Endometrium (tissue), 2 donors: ENCODE measurements at regions not wholly inside any gene's neighbourhood (a gene's known extent, or its start where the extent isn't known, plus 50 kb on each side); places are given as distances from the start of the nearest gene placed in this dataset.
"Not testable (repeated sequence)": the region's sequence is repeated elsewhere in the genome, so short reads cannot be mapped to it uniquely, and the experiment has no call there.

Experiments used
- FAIRE-seq: peaks from 2 replicates; lab custom pipeline; 2012; peaks lifted over from hg19 to GRCh38; lab: Jason Lieb, UNC
- donor health status: control.
- donor health status: control.

DNA sequence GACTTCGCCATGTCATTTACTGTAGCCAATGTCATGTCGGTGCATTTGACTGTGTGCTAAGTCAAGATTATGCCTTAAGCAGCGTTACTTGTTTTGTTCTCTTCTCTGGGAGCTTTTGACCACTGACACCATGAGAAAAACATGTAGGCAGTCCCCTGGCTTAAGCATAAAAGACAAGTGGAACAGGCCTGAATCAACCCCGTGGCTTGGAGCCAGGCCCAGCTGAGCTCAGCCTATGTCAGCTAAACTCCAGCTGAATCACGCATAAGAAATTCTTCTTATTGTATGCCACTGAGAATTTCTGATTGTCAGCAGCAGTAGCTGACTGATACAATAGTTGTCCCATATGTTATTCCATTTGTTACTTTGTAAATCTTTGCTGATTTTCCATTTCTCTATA, 261.9 kb downstream of the CBLL2 start:
- no peak for FAIRE-seq

DNA sequence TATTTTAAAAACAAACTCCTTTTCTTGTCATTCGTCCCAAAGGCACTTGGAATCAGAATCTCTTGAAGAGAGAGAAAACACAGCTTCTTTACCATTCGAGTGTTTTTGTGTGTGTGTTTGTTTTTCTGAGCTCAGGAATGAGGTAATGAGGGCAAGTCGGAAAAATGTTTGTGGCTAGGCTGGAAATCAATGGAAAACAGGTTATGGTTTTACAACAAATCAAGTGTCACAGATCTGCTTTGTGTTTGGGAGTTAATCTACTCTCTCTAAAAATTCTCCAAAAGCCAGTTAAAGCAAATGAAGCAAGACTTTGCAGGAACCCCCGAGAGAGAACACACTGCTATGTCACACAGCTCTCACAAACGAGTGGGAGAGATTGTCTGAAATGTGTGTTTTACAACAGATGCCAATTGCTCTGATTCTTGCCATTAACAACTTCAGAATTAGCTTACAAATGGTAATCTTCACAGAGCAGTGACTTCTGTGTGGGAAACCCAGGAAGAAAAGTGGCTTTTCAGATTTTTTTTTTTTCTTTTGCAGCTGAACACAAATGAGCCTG, 264.1 kb downstream of the CBLL2 start:
- no peak for FAIRE-seq

GRCh38 chrX:22538580-22538979, 265.9 kb downstream of the CBLL2 start:
- FAIRE-seq: no peak

GRCh38 chrX:22541926-22542325, 269.2 kb downstream of the CBLL2 start:
- FAIRE-seq: no peak

- FAIRE-seq: no peak
Observed at GRCh38 chrX:22542641-22543040, 269.9 kb downstream of the CBLL2 start.

DNA sequence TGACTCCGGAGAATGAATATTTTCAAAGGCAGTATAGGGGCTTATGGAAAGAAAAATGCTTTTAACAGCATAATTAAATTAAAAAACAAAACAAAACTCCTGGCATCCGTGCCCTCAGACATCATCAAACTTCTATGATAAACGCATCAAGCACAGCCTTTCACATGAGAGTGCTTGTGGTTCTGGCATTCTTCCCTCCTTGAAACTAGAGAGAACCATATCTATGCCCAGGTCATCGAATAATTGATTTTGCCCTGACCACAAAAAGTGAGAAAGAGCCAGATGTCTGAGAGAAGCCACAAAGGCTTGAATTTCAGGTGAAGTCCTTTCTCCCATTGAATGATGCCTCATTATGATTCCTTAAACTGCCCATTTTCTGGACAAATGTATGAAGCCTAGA, 286.8 kb downstream of the CBLL2 start:
- FAIRE-seq: no peak

- FAIRE-seq: no peak
Observed at GRCh38 chrX:22575161-22575845, 302.6 kb downstream of the CBLL2 start.

DNA sequence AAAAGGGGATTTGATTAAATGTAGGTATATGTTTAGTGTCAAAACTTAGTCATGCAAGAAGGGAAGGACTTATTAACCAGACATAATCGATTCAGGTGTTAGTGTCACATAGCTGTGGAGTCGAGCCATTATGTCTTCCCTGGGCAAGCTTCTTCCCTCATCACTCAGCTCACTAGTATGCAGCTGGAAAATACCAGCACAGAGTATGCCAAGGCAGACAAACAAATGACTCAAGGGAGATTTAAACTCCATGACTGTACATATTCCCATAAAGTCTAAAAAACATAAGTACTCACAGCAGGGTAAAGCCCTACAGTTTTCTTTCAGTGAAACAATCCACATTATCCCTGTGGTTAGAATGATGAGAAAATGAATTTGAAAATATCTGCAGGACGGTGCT, 304.5 kb downstream of the CBLL2 start:
- FAIRE-seq: no peak

DNA sequence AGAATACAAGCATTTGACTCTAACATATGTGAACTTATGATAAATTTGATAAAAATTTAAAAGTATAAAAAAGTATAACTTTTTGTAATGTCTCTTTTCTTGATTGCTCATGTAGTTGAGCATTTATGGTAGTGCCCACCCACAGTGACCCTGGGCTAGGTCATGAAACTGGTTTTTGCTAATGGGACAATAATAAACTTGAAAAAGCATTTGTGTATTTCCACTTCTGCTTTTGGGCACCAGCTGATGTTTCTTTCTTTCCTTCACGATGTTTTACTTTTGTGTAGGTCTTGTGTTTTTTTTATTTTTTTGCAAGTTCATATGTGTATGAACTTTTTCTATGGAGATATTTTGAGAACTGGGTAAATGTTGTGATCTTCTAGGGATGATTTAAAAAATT, 313.1 kb downstream of the CBLL2 start:
- no peak for FAIRE-seq

GRCh38 chrX:22589845-22590244, 317.1 kb downstream of the CBLL2 start:
- no peak for FAIRE-seq

- no peak for FAIRE-seq
Observed at GRCh38 chrX:22594766-22595165, 322.1 kb downstream of the CBLL2 start.

GRCh38 chrX:22603060-22603459, 330.3 kb downstream of the CBLL2 start:
- no peak for FAIRE-seq

- FAIRE-seq: not testable (repeated sequence)
Observed at GRCh38 chrX:22609452-22609851, 336.7 kb downstream of the CBLL2 start.

GRCh38 chrX:22616867-22617266, 344.2 kb downstream of the CBLL2 start:
- FAIRE-seq: no peak

- no peak for FAIRE-seq
Observed at GRCh38 chrX:22627576-22627975, 354.9 kb downstream of the CBLL2 start.

GRCh38 chrX:22628275-22628674, 355.6 kb downstream of the CBLL2 start:
- no peak for FAIRE-seq

DNA sequence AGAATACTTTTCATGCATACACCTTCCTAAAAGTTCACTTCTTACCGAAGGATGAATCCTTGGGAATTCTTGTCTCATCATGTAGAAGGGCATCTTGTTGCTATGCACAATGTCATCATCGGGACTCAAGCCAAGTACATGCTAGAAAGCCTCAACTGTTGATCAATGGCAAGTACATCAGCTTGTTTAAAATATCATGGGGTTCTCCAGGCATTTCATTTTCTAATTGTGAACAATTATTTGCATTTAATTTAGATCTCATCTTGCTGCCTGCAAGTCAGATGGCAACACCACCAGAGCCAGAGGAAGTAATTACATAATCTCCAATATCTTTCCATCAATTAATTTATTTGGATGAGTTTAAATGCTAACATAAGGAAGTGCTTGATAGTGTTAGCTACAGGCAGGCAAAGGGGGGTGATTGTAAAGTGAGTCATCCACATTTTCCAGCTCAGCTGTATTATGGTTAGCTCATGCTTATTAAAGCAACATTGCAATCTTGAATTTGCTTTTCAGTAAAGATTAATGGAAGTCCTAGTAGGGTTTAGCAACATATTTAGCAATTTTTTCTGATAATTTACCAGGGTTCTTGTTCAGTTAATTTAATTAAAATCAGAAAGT, 356.5 kb downstream of the CBLL2 start:
- no peak for FAIRE-seq

GRCh38 chrX:22634083-22634482, 361.4 kb downstream of the CBLL2 start:
- FAIRE-seq: no peak

GRCh38 chrX:22634751-22635150, 362.0 kb downstream of the CBLL2 start:
- no peak for FAIRE-seq

- no peak for FAIRE-seq
Observed at GRCh38 chrX:22648281-22648680, 351.5 kb upstream of the DDX53 start.

GRCh38 chrX:22650691-22651090, 349.1 kb upstream of the DDX53 start:
- FAIRE-seq: no peak

DNA sequence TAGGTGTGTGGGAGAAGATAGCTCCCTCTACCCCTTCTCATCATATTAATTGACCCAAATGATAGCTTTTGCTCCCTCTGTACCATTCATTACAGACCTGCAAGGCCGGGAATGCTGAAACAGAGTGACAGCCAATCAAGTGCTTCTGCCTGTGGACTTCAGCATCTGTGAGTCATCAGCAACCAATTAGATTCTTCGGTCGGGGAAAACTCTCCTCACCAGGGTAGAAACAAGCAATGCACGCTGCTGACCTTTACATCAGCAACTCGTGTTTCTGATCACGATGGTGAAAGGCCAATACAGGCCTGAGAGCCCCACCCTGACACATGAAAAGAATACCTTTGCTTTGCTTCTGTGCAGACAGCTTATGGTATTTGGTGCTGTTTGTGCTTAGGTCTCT, 347.2 kb upstream of the DDX53 start:
- FAIRE-seq: no peak

GRCh38 chrX:22660756-22661155, 339.0 kb upstream of the DDX53 start:
- FAIRE-seq: no peak

DNA sequence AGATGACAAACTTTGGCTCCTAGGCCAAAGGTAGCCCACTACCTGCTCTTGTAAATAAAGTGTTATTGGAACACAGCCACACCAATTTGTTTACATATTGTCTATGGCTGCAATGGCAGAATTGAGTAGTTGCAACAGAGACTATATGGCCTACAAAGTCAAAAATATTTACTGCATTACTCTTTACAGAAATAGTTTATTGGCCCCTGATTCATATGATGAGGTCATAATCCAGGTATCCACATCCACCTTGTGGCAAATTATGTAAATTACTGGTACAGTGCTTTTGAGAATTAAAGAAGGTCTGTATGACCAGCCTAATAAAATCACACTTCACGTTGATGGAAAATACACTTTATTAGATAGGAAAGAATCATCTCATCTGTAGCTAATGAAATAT, 337.0 kb upstream of the DDX53 start:
- no peak for FAIRE-seq
